HCT116 (cell line): ENCODE measurements at regions not wholly inside any gene's neighbourhood (a gene's known extent, or its start where the extent isn't known, plus 50 kb on each side); places are given as distances from the start of the nearest gene placed in this dataset.

Source experiments
- ATAC-seq: fragments of 200-7000 bp; cut with Tn5 transposase; 2 replicates; pipeline ENCODE4 v1.9.1; 2020; ENCODE audit warnings: mild to moderate bottlenecking, moderate library complexity
- BruUV-seq: library from RNA; stranded (reverse); fragments of 400-500 nt; replicated peaks from 2 replicates; lab custom pipeline; 2021; lab: Mats Ljungman, UMichigan
- CTCF ChIA-PET: fragments of 300-600 bp; sonication (Branson Sonifier 250); formaldehyde crosslinking; loops from one replicate; lab custom pipeline; 2021; ENCODE audit warnings: antibody characterized with exemption; lab: Charles Lee
- POLR2A ChIA-PET: fragments of 300-600, 350-600 bp; sonication (Branson Sonifier 250); formaldehyde crosslinking; loops from one replicate; lab custom pipeline; 2021; ENCODE audit warnings: antibody characterized with exemption; lab: Charles Lee
- RAD21 ChIA-PET, 2 experiments: fragments of 300-600 bp; sonication (Branson Sonifier 250); formaldehyde crosslinking; loops; one replicate each; lab custom pipeline; 2023; ENCODE audit warnings: low total read pairs in 2 of 2; ENCODE audit not compliant: uncharacterized antibody in 2 of 2, unreplicated experiment in 2 of 2, low non-redundant PET in 1 of 2; lab: Charles Lee
- DNase-seq: peaks from one replicate; pipeline ENCODE4 v3.0.0-alpha.2; 2010; ENCODE audit warnings: low read depth, low spot score
- H2AFZ ChIP-seq: fragments of 200-600 bp; shearing (Covaris generic), sonication (generic); 2 replicates; pipeline ENCODE4 v1.6.1; 2017; ENCODE audit warnings: low read depth, mixed run types, mixed read lengths, antibody characterized with exemption, low read length; ENCODE audit not compliant: poor library complexity, severe bottlenecking
- H3K27ac ChIP-seq: 2 replicates; pipeline ENCODE4 v1.5.1; 2012; ENCODE audit warnings: low read depth, low read length
- H3K27me3 ChIP-seq: fragments of 200-600 bp; sonication (generic); 2 replicates; pipeline ENCODE4 v1.6.1; 2016; ENCODE audit warnings: mixed run types, low read length, mixed read lengths; ENCODE audit not compliant: insufficient read depth
- H3K36me3 ChIP-seq, 2 experiments: fragments of 200-500 bp in 1 of 2; fragments of 200-600 bp in 1 of 2; sonication (Bioruptor generic) in 1 of 2; sonication (generic) in 1 of 2; 2 replicates each; pipeline versions ENCODE4 v1.5.1 to v1.6.1; 2014 to 2016; ENCODE audit warnings: low read length in 2 of 2, inconsistent platforms in 1 of 2, mixed read lengths in 1 of 2, mixed run types in 1 of 2; ENCODE audit not compliant: insufficient read depth in 2 of 2, control insufficient read depth in 1 of 2
- H3K4me1 ChIP-seq, 2 experiments: fragments of 200-600 bp in 1 of 2; sonication (generic) in 1 of 2; 2 replicates each; pipeline versions ENCODE4 v1.5.1 to v1.6.1; 2012 to 2017; ENCODE audit warnings: low read length in 2 of 2, inconsistent platforms in 1 of 2, mild to moderate bottlenecking in 1 of 2, mixed read lengths in 1 of 2, mixed run types in 1 of 2, moderate library complexity in 1 of 2; ENCODE audit not compliant: insufficient read depth in 2 of 2, control insufficient read depth in 1 of 2
- H3K4me2 ChIP-seq: fragments of 200-600 bp; sonication (generic); 2 replicates; pipeline ENCODE4 v1.6.1; 2017; ENCODE audit warnings: mixed run types, low read length, mixed read lengths
- H3K4me3 ChIP-seq, 2 experiments: fragments of 200-600 bp in 1 of 2; sonication (generic) in 1 of 2; replicated peaks in 1 of 2; 2 replicates each; pipeline ENCODE4 v1.5.1; 2011 to 2016; ENCODE audit warnings: low read length in 2 of 2, control low read depth in 1 of 2, low read depth in 1 of 2, mild to moderate bottlenecking in 1 of 2, mixed read lengths in 1 of 2, mixed run types in 1 of 2
- H3K79me2 ChIP-seq: fragments of 200-600 bp; sonication (generic); 2 replicates; pipeline ENCODE4 v1.6.1; 2017; ENCODE audit warnings: mild to moderate bottlenecking, mixed run types, low read length, moderate library complexity, mixed read lengths; ENCODE audit not compliant: insufficient read depth
- H3K9ac ChIP-seq: fragments of 200-600 bp; sonication (generic); 2 replicates; pipeline ENCODE4 v1.6.1; 2016; ENCODE audit warnings: low read length, mixed read lengths
- H3K9me2 ChIP-seq: fragments of 200-600 bp; sonication (generic), shearing (Covaris generic); 2 replicates; pipeline ENCODE4 v1.6.1; 2017; ENCODE audit warnings: mixed run types, mild to moderate bottlenecking, moderate library complexity; ENCODE audit not compliant: insufficient read depth
- H3K9me3 ChIP-seq, 2 experiments: fragments of 200-500 bp in 1 of 2; fragments of 200-600 bp in 1 of 2; sonication (Bioruptor generic) in 1 of 2; sonication (generic) in 1 of 2; 2 replicates each; pipeline ENCODE4 v1.6.1; 2014 to 2017; ENCODE audit warnings: low read length in 2 of 2, mixed read lengths in 2 of 2, inconsistent platforms in 1 of 2, low read depth in 1 of 2, mild to moderate bottlenecking in 1 of 2, mixed run types in 1 of 2, moderate library complexity in 1 of 2; ENCODE audit not compliant: control insufficient read depth in 1 of 2, insufficient read depth in 1 of 2
- H4K20me1 ChIP-seq: fragments of 200-600 bp; sonication (generic), shearing (Covaris generic); 2 replicates; pipeline ENCODE4 v1.6.1; 2017; ENCODE audit warnings: mixed run types, mild to moderate bottlenecking, moderate library complexity; ENCODE audit not compliant: insufficient read depth
- CTCF ChIP-seq, 3 experiments: fragments of 200-600 bp in 1 of 3; sonication (generic) in 1 of 3; IDR thresholded peaks in 2 of 3; conservative IDR thresholded peaks in 1 of 3; 2 replicates each; pipeline ENCODE4 v1.5.1; 2012 to 2017; ENCODE audit warnings: low read depth in 2 of 3, low read length in 2 of 3, antibody characterized with exemption in 1 of 3, borderline replicate concordance in 1 of 3, control low read depth in 1 of 3, mild to moderate bottlenecking in 1 of 3, mixed read lengths in 1 of 3, mixed run types in 1 of 3, moderate library complexity in 1 of 3; ENCODE audit not compliant: insufficient read depth in 1 of 3
- EGR1 ChIP-seq: IDR thresholded peaks from 2 replicates; pipeline ENCODE4 v1.6.1; 2012; ENCODE audit warnings: low read depth
- ELF1 ChIP-seq: IDR thresholded peaks from 2 replicates; pipeline ENCODE4 v1.6.1; 2012; ENCODE audit warnings: low read depth, borderline replicate concordance
- EZH2phosphoT487 ChIP-seq: fragments of 200-600 bp; IDR thresholded peaks from 2 replicates; pipeline ENCODE4 v1.6.1; 2018; ENCODE audit warnings: antibody characterized with exemption, borderline replicate concordance
- POLR2AphosphoS5 ChIP-seq: IDR thresholded peaks from 2 replicates; pipeline ENCODE4 v1.6.1; 2011; ENCODE audit warnings: mild to moderate bottlenecking, low read depth, low read length, moderate library complexity
- SP1 ChIP-seq: IDR thresholded peaks from 2 replicates; pipeline ENCODE4 v1.6.1; 2012; ENCODE audit warnings: low read depth
- SRF ChIP-seq: IDR thresholded peaks from 2 replicates; pipeline ENCODE4 v1.6.1; 2012; ENCODE audit warnings: low read depth
- TCF7L2 ChIP-seq: IDR thresholded peaks from 2 replicates; pipeline ENCODE4 v1.7.0; 2011; ENCODE audit warnings: borderline replicate concordance, inconsistent platforms; ENCODE audit not compliant: insufficient read depth, insufficient read length; ENCODE audit errors: extremely low read depth
- ZNF274 ChIP-seq: fragments of 200-500 bp; sonication (Bioruptor generic); IDR thresholded peaks from 2 replicates; pipeline ENCODE4 v1.6.1; 2014; ENCODE audit warnings: mild to moderate bottlenecking, low read depth, low read length, inconsistent platforms
- intact Hi-C: fragments of 100-400 bp; cut with micrococcal nuclease; formaldehyde crosslinking; loops from 2 replicates; pipeline ENCODE4 v1.10.0; 2022

- Histone ChIP-seq H3K4me3 (no peak overlapping the region), H2AFZ (no peak overlapping the region), H4K20me1 (no peaks in the 10 kb centered on the region), H3K36me3 (no peaks in the 10 kb centered on the region), H3K9me3 (no peaks in the 10 kb centered on the region), H3K4me2 (no peak overlapping the region), H3K27me3 (peaks cover 10% of the 10 kb centered on the region; the same call in 1 of the 2 replicates), H3K4me1 (no peaks in the 10 kb centered on the region), H3K27ac (no peak overlapping the region), H3K9me2 (no peaks in the 10 kb centered on the region), H3K9ac (no peak overlapping the region), H3K79me2 (no peaks in the 10 kb centered on the region)
- ChIA-PET RAD21 (no interaction called here), CTCF (interaction anchor here (0.5 kb wide), 1 partner anchor 419 kb away, joined by 3 read pairs; no protein-coding TSS in a partner anchor), POLR2A (no interaction called here)
- no TSS peak for BruUV-seq
- DNase-seq: no peak
- peak; percentile 62 for ATAC-seq
- intact Hi-C loops: loop anchor here (10.0 kb wide), 1 partner anchor 396 kb away; no protein-coding TSS in a partner anchor
- TF ChIP-seq SP1 (no peak), POLR2AphosphoS5 (no peak), TCF7L2 (no peak), CTCF (IDR thresholded peaks at IDR 0.05 in 2 of 3, conservative IDR thresholded peaks at IDR 0.05 in 1 of 3; ENCODE audit: borderline replicate concordance in 1 of 3, insufficient read depth in 1 of 3, low read depth in 2 of 3, low read length in 2 of 3) (no peak), SRF (no peak), ZNF274 (no peak), ELF1 (no peak), EZH2phosphoT487 (no peak), EGR1 (no peak)
Measured at GRCh38 chr9:19938990-19939733, 150.3 kb upstream of the SLC24A2 start.
